Fibroblast of lung (primary cell): ENCODE measurements at regions not wholly inside any gene's neighbourhood (a gene's known extent, or its start where the extent isn't known, plus 50 kb on each side); places are given as distances from the start of the nearest gene placed in this dataset.

Experiments
- DNase-seq, 2 donors: peaks; one replicate each; pipeline versions ENCODE4 v3.0.0 to v3.0.0-alpha.2; 2010; ENCODE audit warnings: low read depth in 2 of 2
- H2AFZ ChIP-seq: 2 replicates; pipeline ENCODE4 v1.5.1; 2012; ENCODE audit warnings: low read length, control low read depth, inconsistent platforms
- H3K27ac ChIP-seq: 2 replicates; pipeline ENCODE4 v1.5.1; 2011; ENCODE audit warnings: low read length, control low read depth; ENCODE audit not compliant: insufficient read depth
- H3K27me3 ChIP-seq: 2 replicates; pipeline ENCODE4 v1.5.1; 2011; ENCODE audit warnings: mild to moderate bottlenecking, low read length; ENCODE audit not compliant: control insufficient read depth, insufficient read depth
- H3K36me3 ChIP-seq: 2 replicates; pipeline ENCODE4 v1.5.1; 2011; ENCODE audit warnings: low read length; ENCODE audit not compliant: control insufficient read depth, insufficient read depth
- H3K4me1 ChIP-seq: 2 replicates; pipeline ENCODE4 v1.5.1; 2011; ENCODE audit warnings: low read length; ENCODE audit not compliant: control insufficient read depth, insufficient read depth; ENCODE audit errors: extremely low read depth
- H3K4me2 ChIP-seq: 2 replicates; pipeline ENCODE4 v1.5.1; 2011; ENCODE audit warnings: low read length, control low read depth; ENCODE audit not compliant: insufficient read depth; ENCODE audit errors: extremely low read depth
- H3K4me3 ChIP-seq, 4 experiments: fragments of 200-600 bp in 1 of 4; sonication (generic) in 1 of 4; replicated peaks in 1 of 4; 2 replicates each; pipeline ENCODE4 v1.5.1; 2011 to 2016; ENCODE audit warnings: low read length in 4 of 4, low read depth in 3 of 4, mild to moderate bottlenecking in 3 of 4, control low read depth in 2 of 4, inconsistent platforms in 1 of 4, mixed read lengths in 1 of 4; ENCODE audit not compliant: insufficient read depth in 1 of 4; ENCODE audit errors: control extremely low read depth in 1 of 4
- H3K79me2 ChIP-seq: 2 replicates; pipeline ENCODE4 v1.5.1; 2012; ENCODE audit warnings: mild to moderate bottlenecking, low read length, inconsistent platforms; ENCODE audit not compliant: control insufficient read depth, insufficient read depth
- H3K9ac ChIP-seq: 2 replicates; pipeline ENCODE4 v1.5.1; 2011; ENCODE audit warnings: mild to moderate bottlenecking, low read length, control low read depth; ENCODE audit not compliant: insufficient read depth
- H3K9me3 ChIP-seq: 2 replicates; pipeline ENCODE4 v1.5.1; 2012; ENCODE audit warnings: low read depth, low read length; ENCODE audit not compliant: control insufficient read depth, insufficient read depth
- H4K20me1 ChIP-seq: 2 replicates; pipeline ENCODE4 v1.5.1; 2011; ENCODE audit warnings: low read length; ENCODE audit not compliant: control insufficient read depth, insufficient read depth; ENCODE audit errors: extremely low read depth
- EZH2 ChIP-seq: IDR thresholded peaks from 2 replicates; pipeline ENCODE4 v1.5.1; 2012; ENCODE audit warnings: low read length, control low read depth, mild to moderate bottlenecking; ENCODE audit errors: missing control alignments
- TF ChIP-seq, protein P1 (sequence below), 2 donors: IDR thresholded peaks in 1 of 2; conservative IDR thresholded peaks in 1 of 2; 1 replicate in 1 of 2; 2 replicates in 1 of 2; pipeline ENCODE4 v1.5.1; 2011 to 2012; ENCODE audit warnings: low read length in 2 of 2, control low read depth in 1 of 2, inconsistent platforms in 1 of 2, low read depth in 1 of 2, mild to moderate bottlenecking in 1 of 2

DNA sequence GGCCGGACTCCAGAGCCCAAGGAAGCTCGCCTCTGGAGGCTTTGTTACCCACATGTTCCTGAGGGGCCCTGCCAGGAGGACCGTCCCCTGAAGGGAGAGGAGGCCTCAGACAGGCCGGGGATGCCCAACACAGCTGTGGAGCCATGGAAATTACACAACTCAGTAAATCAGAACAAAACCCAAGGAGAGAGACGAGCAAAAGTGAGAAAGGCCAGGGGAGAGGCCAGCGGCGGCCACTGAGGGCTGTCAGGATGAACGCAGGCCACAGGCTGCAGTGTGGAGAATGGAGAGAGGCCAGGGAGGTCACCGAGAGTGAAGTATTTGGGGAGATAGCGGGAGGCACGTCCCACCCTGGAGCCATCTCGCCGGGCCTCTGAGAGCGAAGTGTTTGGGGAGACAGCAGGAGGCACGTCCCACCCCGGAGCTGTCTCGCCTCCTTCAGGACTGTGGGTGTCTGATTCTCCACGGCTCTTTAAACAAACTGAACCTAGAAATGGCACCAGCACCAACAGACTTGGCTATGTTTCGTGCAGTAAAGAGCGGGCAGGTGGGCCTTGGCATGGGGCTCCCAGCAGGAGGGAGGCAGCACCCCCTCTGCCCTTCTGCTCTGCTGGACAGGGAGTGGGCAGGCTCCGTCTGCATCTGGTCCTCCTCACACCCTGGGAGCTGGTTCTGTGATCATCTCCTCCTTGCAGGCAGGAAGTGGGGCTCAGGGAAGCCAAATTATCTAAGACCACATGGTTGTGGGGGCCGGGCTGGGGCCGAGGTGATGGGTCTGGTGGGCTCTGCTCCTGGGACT, 91.0 kb downstream of the YTHDF1 start:
- no peak for DNase-seq
- Histone ChIP-seq H3K9me3 (no peaks in the 10 kb centered on the region), H4K20me1 (no peaks in the 10 kb centered on the region), H3K9ac (no peak overlapping the region), H3K27ac (no peak overlapping the region), H3K27me3 (no peaks in the 10 kb centered on the region), H3K4me3 (no peak overlapping the region), H3K79me2 (no peaks in the 10 kb centered on the region), H3K36me3 (no peaks in the 10 kb centered on the region), H2AFZ (no peak overlapping the region), H3K4me2 (no peak overlapping the region), H3K4me1 (no peaks in the 10 kb centered on the region)
- no peak for TF ChIP-seq EZH2
- TF ChIP-seq, protein P1, sequence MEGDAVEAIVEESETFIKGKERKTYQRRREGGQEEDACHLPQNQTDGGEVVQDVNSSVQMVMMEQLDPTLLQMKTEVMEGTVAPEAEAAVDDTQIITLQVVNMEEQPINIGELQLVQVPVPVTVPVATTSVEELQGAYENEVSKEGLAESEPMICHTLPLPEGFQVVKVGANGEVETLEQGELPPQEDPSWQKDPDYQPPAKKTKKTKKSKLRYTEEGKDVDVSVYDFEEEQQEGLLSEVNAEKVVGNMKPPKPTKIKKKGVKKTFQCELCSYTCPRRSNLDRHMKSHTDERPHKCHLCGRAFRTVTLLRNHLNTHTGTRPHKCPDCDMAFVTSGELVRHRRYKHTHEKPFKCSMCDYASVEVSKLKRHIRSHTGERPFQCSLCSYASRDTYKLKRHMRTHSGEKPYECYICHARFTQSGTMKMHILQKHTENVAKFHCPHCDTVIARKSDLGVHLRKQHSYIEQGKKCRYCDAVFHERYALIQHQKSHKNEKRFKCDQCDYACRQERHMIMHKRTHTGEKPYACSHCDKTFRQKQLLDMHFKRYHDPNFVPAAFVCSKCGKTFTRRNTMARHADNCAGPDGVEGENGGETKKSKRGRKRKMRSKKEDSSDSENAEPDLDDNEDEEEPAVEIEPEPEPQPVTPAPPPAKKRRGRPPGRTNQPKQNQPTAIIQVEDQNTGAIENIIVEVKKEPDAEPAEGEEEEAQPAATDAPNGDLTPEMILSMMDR (conservative IDR thresholded peaks at IDR 0.05 in 1 of 2, IDR thresholded peaks at IDR 0.05 in 1 of 2; ENCODE audit: low read depth in 1 of 2, low read length in 2 of 2): no peak

DNA sequence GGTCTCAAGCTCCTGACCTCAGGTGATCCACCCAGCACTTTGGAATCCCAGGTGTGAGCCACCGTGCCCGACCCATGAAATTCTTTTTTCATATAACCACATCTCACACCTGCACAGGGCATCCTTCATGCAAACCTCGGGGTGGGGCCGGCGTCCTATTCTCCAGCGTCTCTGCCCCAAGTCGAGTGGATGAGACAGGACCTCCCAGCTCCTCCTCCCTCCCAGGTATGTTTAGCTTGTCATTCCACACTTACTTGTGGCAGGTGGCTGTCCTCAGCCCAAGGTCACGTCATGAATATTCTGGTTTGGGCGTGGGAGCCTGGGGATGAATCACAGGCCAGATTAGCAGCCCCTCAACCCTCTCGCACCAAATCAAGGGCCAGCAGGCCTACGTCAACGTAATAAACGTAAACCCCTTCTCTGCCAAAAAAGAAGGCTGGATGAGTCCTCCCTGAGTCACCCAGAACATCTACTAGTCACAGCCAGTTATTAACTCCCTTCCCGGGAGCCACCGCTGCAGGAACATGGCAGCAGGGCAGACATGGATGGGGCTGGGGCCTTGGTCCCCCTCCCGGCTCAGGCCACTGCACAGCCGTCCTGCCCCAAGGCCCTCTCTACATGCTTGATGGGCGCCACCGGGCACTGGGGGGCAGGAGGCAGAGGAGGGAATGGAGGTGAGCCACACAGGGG, 91.7 kb downstream of the YTHDF1 start:
- DNase-seq: peak; percentile 7 to 47
- H3K4me1 ChIP-seq: no peaks in the 10 kb centered on the region
- no peak overlapping the region for H3K9ac ChIP-seq
- H3K4me2 ChIP-seq: no peak overlapping the region
- H3K79me2 ChIP-seq: no peaks in the 10 kb centered on the region
- H3K36me3 ChIP-seq: no peaks in the 10 kb centered on the region
- H3K9me3 ChIP-seq: no peaks in the 10 kb centered on the region
- H3K27ac ChIP-seq: no peak overlapping the region
- TF ChIP-seq EZH2: no peak
- TF ChIP-seq, protein P1 (conservative IDR thresholded peaks at IDR 0.05 in 1 of 2, IDR thresholded peaks at IDR 0.05 in 1 of 2; ENCODE audit: low read depth in 1 of 2, low read length in 2 of 2): no peak
- H2AFZ ChIP-seq: no peak overlapping the region
- no peak overlapping the region for H3K4me3 ChIP-seq
- no peaks in the 10 kb centered on the region for H3K27me3 ChIP-seq
- no peaks in the 10 kb centered on the region for H4K20me1 ChIP-seq

DNA sequence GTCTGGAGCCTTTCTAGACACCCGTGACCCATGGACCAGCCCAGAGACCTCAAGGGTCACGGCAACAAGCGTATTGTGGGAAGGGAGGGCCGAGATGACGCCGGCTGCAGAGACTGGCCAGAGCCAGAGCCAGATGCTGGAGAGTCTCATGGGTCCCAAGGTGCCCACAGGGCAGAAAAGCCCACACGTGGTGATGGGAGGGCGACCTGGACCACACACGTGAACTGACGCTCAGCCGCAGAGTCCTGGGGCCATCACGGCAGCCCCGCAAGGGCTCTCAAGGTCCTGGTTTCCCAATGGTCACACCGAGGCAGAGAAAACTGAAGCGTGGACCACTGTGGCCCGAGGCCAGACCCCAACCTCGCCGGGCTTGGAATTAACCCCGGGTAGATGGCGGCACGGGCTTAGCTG, 92.6 kb downstream of the YTHDF1 start:
- Histone ChIP-seq H3K4me1 (no peaks in the 10 kb centered on the region), H3K79me2 (no peaks in the 10 kb centered on the region), H4K20me1 (no peaks in the 10 kb centered on the region), H2AFZ (no peak overlapping the region), H3K36me3 (no peaks in the 10 kb centered on the region), H3K27ac (no peak overlapping the region), H3K4me2 (no peak overlapping the region), H3K9ac (no peak overlapping the region), H3K4me3 (no peak overlapping the region), H3K27me3 (no peaks in the 10 kb centered on the region), H3K9me3 (no peaks in the 10 kb centered on the region)
- TF ChIP-seq EZH2: no peak
- TF ChIP-seq, protein P1 (conservative IDR thresholded peaks at IDR 0.05 in 1 of 2, IDR thresholded peaks at IDR 0.05 in 1 of 2; ENCODE audit: low read depth in 1 of 2, low read length in 2 of 2): no peak
- DNase-seq: no peak
